Activated CD8-positive, alpha-beta memory T cell treated with anti-CD3 and anti-CD28 coated beads for 24 hours (primary cell): ENCODE measurements at regions not wholly inside any gene's neighbourhood (a gene's known extent, or its start where the extent isn't known, plus 50 kb on each side); places are given as distances from the start of the nearest gene placed in this dataset.
"Not testable (repeated sequence)": the region's sequence is repeated elsewhere in the genome, so short reads cannot be mapped to it uniquely, and the experiment has no call there.

Experiments used
- DNase-seq: peaks from one replicate; pipeline ENCODE4 v3.0.0-alpha.2; 2020

DNA sequence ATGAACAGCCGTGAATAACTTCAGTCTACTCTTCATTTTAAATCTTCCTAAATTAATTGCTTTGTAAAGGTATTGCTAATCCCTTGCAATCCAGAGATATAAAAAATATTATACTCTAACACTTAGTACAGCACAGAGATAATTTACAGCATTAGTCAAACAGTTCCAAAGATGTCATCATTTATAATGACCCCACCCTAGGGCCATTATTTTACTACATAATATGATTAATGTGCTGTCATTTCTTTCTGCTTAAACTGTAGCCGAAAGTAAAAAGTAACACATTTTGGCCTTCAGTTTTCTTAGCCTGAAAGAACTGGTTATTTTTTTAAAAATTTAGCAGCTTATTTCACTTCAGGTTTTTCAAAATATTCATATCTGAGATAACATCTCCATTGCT lies 256.3 kb upstream of the RFC3 start:
- DNase-seq, result no peak

DNA sequence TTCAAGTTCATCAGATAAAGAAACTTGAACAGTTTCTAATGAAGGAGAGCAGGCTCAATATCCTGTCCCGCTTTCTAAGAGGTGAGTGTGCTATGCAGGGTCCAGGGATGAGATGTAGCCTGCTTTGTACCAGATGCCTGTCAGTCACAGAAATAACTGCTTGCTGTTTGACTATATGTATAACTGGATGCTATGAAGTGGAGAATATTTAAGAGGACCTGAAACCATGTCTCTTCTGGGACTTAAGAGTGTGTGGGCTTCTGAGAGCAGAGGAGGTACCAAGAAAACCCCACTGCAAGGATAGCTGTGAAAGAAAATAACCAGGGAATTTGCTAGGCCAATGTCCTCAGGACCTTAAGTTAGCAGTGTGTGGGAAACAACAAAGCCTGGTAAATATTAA lies 246.3 kb upstream of the RFC3 start:
- no peak for DNase-seq

- not testable (repeated sequence) for DNase-seq
These were observed 245.6 kb upstream of the RFC3 start for GRCh38 chr13:33572322-33572721.

DNA sequence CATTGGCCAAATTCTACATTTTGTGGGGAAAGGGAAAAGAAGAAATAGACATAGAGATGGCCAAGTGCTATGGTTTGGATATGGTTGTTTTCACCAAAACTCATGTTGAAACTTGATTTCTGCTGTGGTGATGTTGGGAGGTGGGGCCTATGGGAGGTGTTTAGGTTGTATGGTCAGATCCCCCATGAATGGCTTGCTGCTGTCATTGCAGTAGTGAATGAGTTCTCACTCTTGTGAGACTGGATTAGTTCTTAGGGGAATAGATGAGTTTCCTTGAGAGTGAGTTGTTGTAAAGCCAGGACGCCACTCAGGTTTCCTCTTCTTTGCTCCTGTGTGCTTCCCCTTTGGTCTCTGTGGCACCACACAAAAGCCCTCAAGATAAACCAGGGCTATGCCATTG lies 242.6 kb upstream of the RFC3 start:
- DNase-seq, result no peak

GRCh38 chr13:33577007-33577406 lies 240.9 kb upstream of the RFC3 start:
- DNase-seq, result no peak

DNA sequence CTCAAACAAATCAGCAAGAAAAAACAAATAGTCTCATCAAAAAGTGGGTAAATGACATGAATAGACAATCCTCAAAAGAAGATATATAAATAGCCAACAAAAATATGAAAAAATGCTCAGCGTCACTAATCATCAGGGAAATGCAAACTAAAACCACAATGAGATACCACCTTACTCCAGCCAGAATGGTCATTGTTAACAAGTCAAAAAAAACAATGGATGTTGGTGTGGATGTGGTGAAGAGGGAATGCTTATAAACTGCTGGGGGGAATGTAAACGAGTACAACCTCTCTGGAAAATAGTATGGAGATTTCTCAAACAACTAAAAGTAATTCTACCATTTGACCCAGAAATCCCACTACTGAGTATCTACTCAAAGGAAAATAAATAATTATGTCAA lies 239.2 kb upstream of the RFC3 start:
- DNase-seq, result no peak

- no peak for DNase-seq
These were observed 235.8 kb upstream of the RFC3 start for GRCh38 chr13:33582121-33582520.

DNA sequence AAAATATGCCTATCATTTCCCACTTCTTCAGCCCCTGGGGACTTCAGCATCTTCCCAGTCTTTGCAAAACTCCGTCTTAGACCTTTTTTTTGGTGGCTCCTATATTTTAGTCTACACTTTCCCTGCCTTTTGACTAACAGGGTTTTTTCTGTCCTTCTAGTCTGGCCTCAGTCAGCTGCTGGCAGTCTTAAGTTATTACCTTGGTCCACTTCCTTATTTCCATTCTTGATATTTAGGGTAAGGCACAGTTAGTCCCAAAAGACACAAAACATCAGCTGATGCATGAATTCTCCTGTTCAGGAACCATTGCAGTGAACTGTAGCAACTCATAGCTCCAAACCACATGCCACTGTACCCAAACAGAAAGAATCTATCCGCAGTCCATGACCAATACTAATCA lies 234.6 kb upstream of the RFC3 start:
- no peak for DNase-seq

GRCh38 chr13:33590936-33591335 lies 227.0 kb upstream of the RFC3 start:
- no peak for DNase-seq

GRCh38 chr13:33606692-33607091 lies 211.3 kb upstream of the RFC3 start:
- DNase-seq, result no peak

GRCh38 chr13:33610438-33611120 lies 207.4 kb upstream of the RFC3 start:
- peak; percentile 74 for DNase-seq

DNA sequence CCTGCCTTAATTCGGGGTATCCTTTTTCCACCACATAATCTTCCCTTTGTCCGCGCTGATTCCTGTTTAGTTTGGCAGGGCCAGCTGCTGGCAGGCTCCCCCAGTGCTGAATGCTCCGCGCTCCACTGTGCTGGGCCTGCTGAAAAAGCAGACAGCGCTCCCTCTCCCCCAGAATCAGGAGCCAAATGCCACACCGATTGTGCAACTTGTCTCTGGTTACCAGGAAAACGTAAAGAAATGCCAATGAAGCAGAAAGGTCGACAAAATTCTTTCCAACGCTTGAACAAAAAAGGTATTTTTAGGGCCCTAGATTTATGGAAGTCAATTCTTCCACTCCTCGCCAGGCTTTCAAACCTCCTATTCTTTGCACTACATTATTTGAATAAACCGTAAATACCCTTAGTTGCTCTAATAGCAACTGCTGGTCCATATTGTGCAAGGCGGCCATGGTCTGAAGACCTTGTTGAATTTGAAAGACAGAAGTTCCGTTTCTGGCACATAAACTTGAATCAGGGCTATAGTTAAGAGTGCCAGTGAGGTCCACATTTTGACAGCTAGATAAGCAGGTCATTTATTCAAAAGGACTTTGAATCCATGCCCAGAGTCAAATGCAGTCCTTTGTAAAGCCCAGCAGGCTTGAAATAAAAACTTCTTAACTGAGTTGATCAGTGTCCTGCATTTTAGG lies 206.7 kb upstream of the RFC3 start:
- peak; percentile 59 for DNase-seq

DNA sequence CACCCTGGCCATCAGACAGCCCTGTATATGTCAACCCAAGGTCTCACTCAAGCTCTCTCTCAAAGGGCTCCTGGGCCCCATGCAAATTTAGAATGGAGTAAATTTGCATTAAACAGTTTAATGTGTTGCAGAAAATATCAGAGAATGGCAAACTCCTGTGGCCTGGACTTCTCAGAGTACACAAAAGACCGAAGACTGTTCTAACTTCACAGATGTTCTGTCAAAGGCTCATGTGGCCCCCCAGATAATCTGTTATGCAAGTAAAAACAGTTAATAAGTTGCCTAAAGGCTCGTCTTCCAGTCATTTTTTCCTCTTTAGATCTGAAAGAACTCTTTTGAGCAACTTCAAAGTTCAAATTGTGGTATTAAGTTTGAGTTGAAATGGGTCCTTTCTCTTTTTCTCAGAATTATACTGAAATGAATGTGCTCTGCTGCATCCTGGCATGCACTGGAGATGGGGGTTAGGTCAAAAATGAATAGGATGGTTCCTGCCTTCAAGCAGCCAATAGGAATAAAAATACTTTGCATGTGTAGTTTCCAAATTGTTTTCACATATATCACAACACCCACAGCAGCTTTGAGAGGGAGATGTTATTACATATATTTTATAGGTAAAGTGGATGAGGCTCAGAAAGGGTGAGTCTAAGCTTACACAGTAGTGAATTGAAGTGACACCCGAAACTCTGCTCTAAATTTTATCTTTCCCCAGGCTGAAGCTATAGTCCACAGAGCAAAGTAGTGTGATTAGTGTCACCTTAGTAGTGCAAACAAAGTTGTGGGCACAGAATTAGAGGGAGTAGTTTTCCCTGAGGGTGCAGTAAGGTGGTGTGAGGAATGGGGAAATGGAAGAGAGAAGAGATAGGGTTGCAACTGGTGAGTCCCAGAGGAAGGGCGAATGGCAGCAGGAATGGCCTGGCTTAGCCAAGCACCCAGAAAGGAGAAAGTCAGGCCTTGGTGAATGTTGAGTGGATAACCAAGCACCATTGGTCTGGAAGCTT lies 205.0 kb upstream of the RFC3 start:
- DNase-seq, result no peak

DNA sequence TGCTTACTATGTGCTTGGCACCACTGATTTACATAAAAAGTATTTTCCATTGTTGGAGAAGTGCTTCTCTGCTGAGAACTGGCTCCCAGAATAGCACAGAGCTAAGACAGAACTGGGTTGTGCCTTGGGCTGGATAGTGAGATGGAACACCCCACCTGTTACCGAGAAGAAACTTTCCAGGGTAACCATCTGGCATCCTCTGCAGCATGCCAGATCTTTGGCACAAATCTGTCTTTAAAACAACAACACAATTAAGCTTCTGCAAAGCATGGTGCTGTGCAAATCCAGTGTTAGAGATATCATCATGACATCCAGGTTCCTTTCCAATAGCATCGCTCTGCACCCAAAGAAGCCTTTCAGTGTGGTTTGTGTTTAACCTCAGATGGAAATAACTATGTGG lies 202.5 kb upstream of the RFC3 start:
- no peak for DNase-seq

DNA sequence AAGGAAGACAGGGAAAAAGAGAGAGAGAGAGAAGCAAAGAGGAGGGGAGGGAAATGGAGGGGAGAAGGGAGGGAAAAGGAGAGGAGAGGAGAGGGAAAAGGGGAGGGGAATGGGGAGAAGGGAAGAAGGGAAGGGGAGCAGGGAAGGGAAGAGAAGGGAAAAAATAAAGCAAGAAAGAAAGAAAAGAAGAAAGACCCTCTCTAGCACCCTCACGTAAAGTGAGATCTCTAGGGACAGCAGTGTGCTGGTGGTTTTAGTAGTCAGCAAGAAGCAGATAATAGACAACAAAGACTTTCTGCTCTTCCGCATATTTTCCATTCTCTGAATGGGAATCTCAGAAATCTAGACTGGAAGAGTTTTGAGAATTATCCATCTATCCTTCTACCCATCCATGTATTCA lies 201.8 kb upstream of the RFC3 start:
- DNase-seq, result no peak

DNA sequence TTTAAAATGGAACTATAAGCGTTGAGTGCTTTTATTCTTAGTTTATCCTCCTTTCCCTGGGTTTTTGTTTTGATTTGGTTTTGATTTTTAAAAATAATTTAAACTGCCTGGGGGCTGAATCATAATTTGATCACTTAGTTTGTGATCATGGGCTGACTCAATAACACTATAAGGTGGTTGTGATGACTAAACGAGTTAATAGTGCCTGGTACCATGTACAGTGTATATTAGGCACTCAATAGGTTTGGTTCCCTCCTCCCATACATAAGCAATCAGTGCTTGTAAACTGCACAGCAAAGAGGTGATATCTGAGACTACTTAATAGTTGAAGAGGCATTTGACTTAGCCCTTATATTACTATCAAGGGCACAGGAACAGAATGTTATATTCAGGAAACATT lies 200.9 kb upstream of the RFC3 start:
- no peak for DNase-seq

DNA sequence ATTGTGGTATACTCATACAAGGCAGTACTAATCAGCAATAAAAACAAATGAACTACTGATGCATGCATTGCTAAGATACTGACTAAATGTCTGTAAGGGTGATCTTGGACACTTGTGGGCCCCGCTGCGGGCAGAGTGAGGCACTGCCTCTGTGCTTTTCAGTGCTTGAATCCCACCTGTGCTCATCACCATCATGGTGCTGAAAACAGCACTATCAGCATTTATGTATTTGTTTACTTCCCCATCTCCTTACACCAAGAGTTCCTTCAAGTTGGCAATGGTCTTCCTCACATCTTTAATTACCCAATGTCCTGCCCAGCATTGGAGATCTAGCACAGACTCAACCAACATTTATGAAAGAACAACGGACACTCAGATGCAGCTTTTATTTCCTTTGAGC lies 193.7 kb upstream of the RFC3 start:
- DNase-seq, result no peak

DNA sequence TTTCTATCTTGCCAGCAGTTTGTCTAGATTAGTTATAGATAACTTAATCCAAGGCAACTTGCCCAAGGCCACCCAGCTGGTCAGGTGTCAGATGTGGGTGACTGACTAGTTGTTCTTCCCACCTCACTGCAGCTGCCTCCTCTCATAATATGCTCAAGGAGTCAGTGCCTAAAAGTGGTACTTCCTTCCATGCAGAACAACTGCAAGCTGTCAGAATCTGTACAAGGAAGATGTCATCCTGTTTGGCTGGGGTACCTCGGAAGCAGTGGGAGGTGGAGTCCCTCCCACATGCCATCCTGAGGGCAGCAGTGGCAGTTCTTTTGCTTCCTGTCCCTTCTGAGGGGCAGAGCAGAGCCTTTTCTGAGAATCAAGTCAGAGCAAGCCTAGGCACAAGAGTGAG lies 193.2 kb upstream of the RFC3 start:
- DNase-seq, result no peak

- no peak for DNase-seq
These were observed 191.5 kb upstream of the RFC3 start for GRCh38 chr13:33626407-33626806.

GRCh38 chr13:33628662-33629061 lies 189.3 kb upstream of the RFC3 start:
- no peak for DNase-seq

- DNase-seq, result no peak
These were observed 188.2 kb upstream of the RFC3 start for GRCh38 chr13:33629605-33630360.

DNA sequence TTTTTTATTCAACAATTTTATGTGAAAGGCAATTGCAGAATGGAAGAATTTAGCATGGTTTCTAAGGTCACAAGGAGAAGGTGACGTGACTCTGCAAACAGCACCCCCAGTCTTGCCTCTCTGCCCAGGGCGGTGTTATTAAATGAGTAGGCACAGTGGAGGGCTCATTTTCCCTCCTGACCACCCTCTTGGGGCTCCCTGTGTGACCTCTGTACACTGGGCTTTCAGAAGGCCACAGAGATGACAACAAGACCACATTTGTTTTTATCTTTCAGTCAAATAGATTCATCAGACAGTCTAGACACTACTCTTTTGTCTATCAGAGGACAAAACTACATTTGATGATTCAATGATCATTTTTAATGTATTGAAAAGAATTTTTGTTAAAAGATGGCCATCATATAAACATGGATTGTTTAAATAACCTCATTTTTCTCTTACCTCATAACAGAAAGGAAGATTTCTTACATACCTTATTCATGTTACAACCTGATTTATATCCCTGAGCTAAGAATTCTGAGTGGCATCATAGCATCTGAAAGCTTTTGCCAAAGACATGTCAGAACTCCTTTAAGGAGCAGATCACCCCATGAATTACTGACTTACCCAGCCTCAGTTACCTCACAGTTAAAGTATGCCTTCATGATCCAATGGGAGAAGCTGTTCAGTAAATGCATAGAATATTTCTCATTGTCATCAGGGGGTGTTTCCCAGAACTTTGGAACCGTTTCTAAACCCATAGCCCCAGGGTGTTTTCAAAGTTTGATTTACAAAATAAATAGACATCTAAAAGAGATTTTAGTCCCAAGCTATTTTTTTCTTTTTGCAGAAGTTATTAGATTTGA lies 184.0 kb upstream of the RFC3 start:
- DNase-seq, result no peak
